ENCODE measurements at regions not wholly inside any gene's neighbourhood (a gene's known extent, or its start where the extent isn't known, plus 50 kb on each side); places are given as distances from the start of the nearest gene placed in this dataset.
"Not testable (repeated sequence)": the region's sequence is repeated elsewhere in the genome, so short reads cannot be mapped to it uniquely, and the experiment has no call there.

DNA sequence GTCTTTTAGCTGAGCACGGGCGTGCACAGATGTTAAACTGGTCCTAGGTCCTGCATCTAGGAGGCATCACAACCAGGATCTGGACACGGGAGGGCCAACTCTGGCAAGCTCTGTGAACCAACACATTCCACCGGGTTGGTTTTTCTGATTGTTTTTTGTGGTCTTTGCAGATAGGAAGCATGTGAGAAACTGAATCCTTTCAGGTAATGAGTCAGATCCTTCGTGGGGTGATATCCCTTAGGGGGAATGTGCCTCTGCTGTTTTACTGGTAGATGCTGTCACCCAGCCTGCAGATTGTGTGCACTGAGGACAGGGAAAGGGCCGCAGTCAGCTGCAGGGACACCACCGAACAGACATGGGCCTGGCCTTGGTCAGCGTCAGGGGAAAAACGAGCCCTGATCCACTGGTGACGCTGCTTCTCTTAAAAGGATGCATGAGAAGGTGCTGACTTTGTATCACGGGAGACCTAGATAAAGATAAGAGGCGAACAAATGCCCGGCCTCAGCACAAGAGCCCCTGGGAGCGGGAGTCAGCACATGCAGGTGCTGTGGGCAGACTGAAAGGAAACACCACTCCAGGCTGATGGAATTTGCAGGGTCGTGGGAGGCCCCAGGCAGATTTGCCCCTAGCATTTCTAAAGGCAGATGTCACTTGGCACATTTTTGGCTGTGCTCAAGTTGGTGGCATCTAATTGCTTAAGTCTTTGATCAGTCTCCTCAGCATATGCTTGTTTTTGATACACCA lies 51.1 kb downstream of the DOP1B start:
- peak; percentile 62 for DNase-seq (ENCODE audit: low read depth)

DNA sequence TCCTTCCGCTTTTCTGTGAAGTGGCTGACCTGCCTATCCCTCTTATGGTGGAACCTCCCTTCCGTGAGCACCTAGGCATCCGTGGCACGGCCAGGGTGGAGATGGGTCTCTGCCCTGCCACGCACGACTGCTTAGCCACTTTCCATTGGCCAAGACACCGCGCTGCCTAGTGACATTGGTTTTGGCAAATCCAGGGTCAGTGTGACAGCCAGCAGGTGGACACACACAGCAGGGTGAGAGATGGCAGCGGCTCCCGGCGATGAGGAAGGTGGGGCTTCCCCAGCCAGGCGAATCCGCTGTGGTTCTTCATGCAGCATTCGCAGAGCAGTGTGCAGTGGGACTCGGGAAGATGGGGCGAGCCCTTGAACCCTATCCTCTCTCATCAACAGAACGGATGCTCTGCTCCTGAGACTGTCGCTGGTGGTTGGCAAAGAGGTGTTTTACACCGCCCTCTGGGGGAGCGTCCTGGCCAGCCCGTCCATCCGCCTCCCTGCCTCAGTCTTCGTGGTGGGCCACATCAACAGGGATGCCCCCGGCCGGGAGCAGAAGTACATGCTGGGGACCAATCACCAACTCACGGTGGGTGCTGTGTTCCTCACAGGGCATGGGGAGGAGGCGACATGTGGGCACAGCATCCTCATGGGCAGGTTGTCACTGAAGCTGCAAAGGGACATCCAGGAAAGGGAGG lies 51.8 kb downstream of the DOP1B start:
- DNase-seq (ENCODE audit: low read depth), result no peak

GRCh38 chr21:36209626-36210171 lies 53.1 kb downstream of the DOP1B start:
- DNase-seq (ENCODE audit: low read depth), result peak; percentile 41

DNA sequence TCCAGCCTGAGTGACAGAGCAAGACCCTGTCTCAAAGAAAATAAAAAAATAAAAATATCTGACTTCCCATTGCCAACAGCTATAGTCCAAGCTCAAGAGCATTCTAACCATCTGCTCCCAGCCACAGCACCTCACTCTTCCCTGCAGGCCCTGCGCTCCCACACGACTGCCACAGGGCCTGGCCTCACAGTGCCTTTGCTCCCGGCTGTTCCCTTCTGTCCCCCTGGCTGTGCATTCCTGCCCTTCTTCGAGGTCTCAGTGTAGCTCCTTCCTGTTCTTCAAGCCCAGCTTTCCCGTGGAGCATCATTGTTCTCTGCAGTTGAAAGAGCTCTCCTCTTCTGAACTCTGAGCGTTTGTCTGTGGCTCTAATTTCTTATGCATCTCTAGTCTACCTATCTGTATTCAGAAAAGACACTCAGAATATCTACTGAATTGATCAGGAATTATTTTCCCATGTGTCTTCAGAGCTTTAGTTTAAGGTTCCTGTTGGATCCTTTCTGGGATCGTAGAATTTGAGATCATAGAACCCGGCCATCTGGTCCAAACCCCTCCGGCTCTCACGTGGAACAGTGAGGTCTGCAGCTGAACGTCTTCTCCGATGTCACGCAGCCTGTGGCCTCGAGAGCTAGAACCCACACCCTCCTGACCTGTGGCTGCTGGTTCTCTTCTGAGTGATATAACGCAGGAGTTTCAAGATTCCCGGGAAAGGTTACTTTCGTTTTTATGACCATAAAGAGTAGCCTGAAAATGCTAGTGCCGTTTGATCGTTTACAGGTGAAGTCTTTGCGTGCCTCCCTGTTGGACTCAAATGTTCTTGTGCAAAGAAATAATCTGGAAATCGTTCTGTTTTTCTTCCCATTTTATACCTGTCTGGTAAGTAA lies 54.4 kb downstream of the DOP1B start:
- no peak for DNase-seq (ENCODE audit: low read depth)

- peak; percentile 84 for DNase-seq (ENCODE audit: low read depth)
Measured at GRCh38 chr21:36211660-36212512, 55.3 kb downstream of the DOP1B start.

- DNase-seq (ENCODE audit: low read depth), result no peak
Measured at GRCh38 chr21:36212513-36212780, 55.8 kb downstream of the DOP1B start.

GRCh38 chr21:36214561-36214960 lies 57.9 kb downstream of the DOP1B start:
- no peak for DNase-seq (ENCODE audit: low read depth)

GRCh38 chr21:36217743-36218142 lies 61.1 kb downstream of the DOP1B start:
- DNase-seq (ENCODE audit: low read depth), result no peak

- DNase-seq (ENCODE audit: low read depth), result no peak
Measured at GRCh38 chr21:36218691-36219090, 62.1 kb downstream of the DOP1B start.

GRCh38 chr21:36223451-36223850 lies 66.8 kb downstream of the DOP1B start:
- DNase-seq (ENCODE audit: low read depth), result no peak

DNA sequence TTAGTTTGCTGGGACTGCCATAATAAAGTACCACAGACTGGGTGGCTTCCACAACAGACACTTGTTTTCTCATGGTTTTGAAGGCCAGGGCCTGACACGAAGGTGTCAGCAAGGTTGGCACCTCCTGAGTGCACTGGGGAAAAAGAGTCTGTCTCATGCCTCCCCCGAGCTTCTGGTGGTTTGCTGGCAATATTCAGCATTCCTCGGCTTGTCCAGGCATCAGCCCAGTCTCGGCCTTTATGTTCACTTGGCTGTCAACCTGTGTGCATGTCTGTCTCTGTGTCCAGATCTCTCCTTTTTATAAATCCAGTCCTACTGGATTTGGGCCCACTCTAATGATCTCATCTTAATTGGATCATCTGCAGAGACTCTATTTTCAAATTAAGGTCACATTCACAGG lies 72.6 kb downstream of the DOP1B start:
- DNase-seq (ENCODE audit: low read depth), result no peak

DNA sequence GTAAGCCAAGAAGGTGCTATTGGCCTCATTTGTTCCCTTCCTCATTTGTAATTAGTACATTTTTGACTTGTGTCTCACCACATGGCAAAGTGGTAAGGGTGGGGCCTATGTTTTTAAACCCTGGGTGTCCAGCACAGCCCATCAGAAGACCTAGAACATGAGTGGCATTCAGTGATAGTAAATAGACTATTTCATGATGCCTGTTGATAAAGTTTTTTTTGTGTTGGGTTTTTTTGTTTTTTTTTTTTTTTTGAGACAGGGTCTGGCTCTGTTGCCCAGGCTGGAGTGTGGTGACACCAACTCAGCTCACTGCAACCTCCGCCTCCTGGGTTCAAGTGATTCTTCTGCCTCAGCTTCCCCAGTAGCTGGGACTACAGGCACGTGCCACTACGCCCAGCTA lies 74.8 kb downstream of the DOP1B start:
- DNase-seq (ENCODE audit: low read depth), result not testable (repeated sequence)

DNA sequence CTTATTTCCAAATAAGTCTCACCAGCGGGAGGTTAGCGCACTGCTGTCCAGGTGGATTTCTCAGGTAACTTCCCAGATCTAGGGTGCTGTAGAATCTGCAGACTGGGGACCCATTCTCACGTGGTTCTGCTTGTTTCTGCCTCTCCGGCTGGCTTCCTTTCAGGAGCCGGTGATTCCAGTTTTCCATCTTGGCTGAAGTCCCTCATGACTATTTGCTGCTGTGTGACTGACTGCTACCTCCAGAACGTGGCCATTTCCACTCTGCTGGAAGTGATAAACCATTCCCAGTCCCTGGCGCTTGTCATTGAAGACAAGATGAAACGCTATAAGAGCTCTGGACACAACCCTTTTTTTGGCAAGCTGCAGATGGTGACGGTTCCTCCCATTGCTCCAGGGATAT lies 76.0 kb downstream of the DOP1B start:
- no peak for DNase-seq (ENCODE audit: low read depth)

DNA sequence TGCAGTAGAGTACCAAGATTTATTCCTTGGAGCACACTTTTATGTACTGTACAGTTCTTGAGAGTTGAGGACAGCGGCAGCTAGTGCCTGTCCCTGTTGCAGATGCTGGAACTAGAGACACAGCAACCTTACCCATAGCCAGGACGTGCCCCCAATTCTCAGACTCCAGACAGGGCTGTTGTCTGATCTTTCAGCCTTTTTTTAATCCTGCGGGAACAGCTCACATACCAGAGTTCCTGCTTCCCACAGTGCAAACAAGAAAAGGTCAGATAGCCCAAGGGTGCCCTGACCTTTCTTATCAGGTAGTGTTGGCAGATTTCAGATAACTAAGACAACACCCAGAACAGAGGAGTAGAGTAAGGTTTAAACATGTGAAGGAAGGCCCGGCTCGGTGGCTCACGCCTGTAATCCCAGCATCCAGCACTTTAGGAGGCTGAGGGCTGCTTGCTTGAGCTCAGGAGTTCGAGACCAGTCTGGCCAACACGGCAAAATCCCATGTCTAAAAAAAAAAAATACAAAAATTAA lies 78.5 kb downstream of the DOP1B start:
- DNase-seq (ENCODE audit: low read depth), result no peak

DNA sequence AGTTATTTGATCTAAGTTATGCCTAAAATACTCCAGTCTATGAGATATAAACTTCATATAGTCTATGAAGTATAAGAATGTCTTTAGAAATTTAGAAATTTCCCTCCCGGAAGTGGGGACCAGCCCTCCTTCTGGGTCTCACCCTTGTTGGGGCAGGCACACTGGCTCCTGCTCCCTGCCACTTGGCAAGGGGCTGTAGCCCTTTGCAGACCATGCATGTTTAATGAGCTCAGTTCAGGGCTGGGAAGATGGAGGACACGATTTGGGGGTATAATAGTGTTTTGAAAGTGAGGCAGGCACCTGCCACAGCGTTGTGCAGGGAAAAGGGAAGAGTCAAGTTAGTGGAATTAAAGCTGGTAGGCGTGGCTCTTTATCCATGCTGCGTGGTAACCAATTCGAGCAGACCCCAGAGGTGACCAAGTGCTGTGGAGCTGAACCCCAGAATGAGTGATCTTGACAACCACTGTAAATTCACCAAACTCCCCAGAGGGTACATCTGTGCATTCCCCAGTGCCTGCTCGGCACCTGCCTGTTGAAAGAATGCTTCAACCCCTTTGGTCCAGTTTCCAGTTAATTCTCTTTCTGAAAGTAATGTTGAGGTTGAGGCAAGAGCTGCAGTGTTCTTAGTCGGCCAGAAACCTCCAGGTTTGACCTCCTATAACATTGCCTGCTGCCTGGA lies 79.6 kb downstream of the DOP1B start:
- DNase-seq (ENCODE audit: low read depth), result no peak

- DNase-seq (ENCODE audit: low read depth), result no peak
Measured at GRCh38 chr21:36237441-36237840, 80.8 kb downstream of the DOP1B start.

DNA sequence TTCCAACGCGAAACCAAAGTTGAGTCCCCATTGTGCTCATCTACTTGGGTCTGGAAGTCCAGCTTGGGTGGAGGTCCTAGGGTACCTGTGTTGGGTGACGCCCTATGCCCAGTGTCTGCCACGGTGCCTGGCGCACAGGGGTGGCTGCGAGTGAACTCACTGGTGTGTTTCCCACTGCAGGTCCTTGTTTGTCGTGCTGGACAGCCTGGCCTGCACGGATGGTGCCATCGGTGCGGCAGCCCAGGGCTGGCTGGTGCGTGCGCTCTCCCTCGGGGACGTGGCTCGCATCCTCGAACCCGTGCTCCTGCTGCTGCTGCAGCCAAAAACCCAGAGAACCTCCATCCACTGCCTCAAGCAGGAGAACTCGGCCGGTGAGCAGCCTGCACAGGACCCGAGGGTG lies 80.4 kb upstream of the MORC3 start:
- DNase-seq (ENCODE audit: low read depth), result no peak

- no peak for DNase-seq (ENCODE audit: low read depth)
Measured at GRCh38 chr21:36241717-36242116, 78.3 kb upstream of the MORC3 start.

- DNase-seq (ENCODE audit: low read depth), result no peak
Measured at GRCh38 chr21:36245115-36245514, 74.9 kb upstream of the MORC3 start.

DNA sequence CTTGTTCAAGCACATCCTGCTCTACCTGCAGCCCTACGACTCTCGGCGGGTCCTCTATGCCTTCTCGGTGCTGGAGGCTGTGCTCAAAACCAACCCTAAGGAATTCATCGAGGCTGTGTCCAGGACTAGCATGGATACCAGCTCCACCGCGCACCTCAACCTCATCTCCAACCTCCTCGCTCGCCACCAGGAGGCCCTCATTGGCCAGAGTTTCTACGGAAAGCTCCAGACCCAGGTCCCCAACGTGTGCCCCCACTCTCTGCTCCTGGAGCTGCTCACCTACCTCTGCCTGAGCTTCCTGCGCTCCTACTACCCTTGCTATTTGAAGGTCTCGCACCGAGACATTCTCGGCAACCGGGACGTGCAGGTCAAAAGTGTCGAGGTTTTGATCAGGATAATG lies 74.3 kb upstream of the MORC3 start:
- no peak for DNase-seq (ENCODE audit: low read depth)

GRCh38 chr21:36246080-36246631 lies 73.8 kb upstream of the MORC3 start:
- no peak for DNase-seq (ENCODE audit: low read depth)
